ENCODE measurements at regions not wholly inside any gene's neighbourhood (a gene's known extent, or its start where the extent isn't known, plus 50 kb on each side); places are given as distances from the start of the nearest gene placed in this dataset.

DNA sequence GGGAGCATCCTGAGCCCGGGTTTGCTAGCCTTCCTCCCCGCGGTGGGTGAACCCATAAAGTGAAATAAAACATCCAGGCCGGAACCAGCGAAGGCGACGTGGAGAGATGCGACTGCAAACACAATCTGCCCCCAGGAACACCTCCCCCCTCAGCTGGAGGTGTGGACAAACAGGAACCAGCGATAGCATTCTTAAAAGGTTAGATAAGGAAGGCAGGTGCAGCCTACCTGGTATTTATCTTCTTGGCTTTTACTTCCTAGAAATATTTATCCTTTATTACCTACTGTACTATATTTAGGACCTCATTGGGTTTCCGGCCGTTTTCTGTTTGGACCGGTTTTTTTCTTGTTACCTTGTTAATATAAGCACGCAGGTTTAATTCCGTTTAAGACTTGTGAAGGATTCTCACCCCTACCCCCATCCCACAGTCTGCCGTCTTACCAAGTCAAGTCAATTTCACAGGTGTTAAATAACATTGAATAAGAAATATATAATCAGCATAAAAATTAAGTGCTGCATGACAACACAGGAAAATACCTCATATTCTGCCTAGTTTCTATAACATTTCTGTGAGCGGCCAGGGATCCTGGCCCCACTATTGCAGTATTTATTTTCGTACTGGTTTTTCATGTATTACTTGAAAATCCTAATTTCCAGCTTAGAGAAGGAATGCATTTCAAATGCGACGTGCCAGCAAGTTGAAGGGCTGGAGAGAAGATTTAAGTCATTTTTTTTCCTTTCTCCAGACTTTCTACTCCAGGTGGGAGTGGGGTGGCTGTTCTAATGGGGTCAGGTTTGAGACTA is 224.0 kb upstream of the ID2 start:
- DNase-seq (ENCODE audit: low spot score): peak; percentile 32

DNA sequence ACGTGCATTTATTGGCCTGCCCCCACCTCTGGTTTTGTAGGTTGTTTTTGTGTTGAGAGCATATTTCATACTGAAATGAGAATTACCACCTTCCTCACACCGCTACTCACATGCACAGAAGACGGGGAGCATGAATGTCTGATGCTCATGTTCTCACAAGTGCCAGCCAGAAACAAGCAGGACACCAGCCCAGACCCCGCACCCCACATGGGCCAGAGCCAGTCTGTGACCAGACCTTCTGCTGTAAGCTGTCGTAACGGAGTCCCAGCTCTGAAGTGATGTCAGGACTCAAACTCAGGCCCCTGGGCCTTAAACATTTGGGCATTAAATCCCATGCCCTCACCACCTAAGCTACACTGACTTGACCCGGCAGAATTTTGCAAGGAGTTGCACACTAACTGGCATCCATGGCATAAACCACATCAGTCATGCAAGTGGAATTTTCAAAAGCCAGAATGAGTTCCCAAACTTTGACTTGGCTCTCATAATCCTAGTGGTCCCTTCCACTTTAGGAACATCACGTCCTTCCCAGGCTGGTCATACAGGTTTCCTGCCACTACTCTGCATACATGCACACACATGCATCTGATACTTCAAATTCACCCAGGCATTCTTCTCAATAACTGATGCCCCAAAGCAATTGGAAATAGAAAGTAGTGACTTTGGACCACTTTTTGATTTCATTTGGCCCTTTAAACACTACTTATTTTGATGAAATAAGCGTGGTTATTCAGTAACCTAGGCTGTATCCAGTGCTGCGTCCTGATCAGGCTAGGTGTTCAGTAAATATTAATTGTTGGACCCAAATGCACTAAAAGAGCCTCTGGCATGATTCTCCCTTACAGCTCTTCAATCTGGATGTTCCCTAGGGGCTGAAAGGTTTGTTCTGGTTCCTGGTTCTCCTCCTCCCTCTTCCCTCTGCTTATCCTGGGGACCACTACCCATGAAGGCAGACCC is 223.1 kb upstream of the ID2 start:
- DNase-seq (ENCODE audit: low spot score): no peak

GRCh38 chr2:8459474-8459873 is 222.4 kb upstream of the ID2 start:
- DNase-seq (ENCODE audit: low spot score): no peak

DNA sequence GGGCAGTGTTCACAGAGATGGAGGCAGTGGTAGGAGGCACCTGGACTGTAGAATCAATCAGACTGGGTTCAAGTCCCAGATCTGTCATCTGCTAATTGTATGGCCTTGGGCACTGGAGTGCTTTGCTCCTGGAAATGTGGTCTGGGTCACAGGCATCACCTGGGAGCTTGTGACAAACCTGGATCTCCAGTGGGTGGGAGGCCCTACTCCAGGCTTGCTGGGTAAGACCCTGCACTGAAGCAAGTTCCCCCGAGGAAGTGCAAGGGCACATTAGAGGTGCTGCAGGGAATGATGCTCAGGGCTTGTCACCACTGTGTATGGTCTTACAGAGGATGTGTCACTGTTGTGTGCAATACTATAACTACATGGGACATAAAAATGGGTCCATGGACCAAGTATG is 220.5 kb upstream of the ID2 start:
- DNase-seq (ENCODE audit: low spot score): no peak

- no peak for DNase-seq (ENCODE audit: low spot score)
Measured at GRCh38 chr2:8462280-8462679, 219.6 kb upstream of the ID2 start.

- no peak for DNase-seq (ENCODE audit: low spot score)
Measured at GRCh38 chr2:8462899-8463648, 218.8 kb upstream of the ID2 start.

GRCh38 chr2:8465560-8465959 is 216.3 kb upstream of the ID2 start:
- no peak for DNase-seq (ENCODE audit: low spot score)

GRCh38 chr2:8469709-8470493 is 212.0 kb upstream of the ID2 start:
- DNase-seq (ENCODE audit: low spot score): no peak

DNA sequence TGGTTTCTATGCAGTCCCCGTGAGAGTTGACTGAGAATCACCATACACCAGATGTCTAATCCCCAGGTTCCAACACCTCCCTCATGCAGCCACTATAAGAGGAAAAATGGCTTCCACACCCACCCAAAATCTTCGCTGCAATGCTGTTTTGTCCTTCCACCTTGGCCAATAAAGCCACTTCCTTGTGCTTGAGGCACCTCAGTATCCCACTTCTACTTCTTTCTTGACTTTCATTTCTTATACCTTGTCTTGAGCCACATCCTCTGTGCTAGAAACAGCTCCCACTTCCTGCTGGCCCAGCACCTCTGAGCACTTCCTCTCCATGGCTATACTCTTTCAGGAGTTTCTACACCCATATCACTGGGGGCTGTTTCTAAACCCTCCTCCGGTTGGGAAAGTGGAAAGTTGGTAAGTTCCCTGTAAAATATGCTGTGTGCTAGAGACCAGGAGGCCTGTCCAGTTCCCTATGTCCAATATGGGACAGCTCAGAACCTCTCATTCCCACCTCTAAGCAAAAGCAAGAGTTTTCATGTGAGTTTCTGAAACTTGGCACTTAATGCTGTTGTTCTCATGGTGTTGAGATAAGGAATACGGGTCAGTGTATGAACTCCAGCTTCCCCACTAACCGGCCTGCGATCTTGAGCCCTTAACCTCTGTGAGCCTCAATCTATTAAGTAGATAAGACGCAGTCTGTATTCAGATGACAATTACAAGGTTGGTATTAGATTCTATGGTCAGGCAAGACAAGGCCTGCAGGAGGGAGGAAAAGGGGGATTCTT is 209.1 kb upstream of the ID2 start:
- no peak for DNase-seq (ENCODE audit: low spot score)

GRCh38 chr2:8475349-8476031 is 206.4 kb upstream of the ID2 start:
- DNase-seq (ENCODE audit: low spot score): no peak

GRCh38 chr2:8477552-8478470 is 204.0 kb upstream of the ID2 start:
- no peak for DNase-seq (ENCODE audit: low spot score)

DNA sequence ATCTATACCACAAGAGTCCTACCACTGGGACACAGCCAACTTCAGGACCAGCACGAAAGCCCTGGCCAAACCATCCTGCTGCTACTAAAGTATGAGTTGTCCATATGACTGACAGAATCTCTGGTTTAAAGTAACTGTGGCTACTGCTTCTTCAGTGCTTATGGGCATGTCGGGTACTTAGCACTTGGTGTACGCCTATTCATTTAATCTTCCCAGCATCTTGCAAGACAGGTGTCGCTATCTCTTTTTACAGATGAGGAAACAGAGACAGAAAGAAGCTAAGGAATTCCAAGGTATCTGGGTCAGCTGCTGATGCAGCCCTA is 203.4 kb upstream of the ID2 start:
- no peak for DNase-seq (ENCODE audit: low spot score)

DNA sequence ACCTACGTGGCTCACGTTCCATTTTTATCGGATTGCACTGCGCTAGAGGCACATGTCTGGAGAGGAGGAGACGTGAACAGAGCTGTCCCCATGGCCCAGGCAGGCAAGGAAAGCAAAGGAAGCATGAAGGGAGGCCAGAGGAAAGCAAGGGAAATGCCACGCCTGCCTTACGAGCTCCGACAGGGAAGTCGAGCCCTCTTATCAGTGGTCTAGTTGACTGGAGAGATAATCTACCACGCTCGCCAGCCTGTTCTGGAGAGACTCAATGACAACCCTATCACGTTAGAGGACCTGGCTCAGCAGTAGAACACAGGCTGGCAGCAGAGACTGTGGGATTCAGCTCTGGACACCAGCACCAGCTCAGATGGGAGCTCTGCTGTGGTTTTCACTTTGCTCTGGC is 202.6 kb upstream of the ID2 start:
- DNase-seq (ENCODE audit: low spot score): peak; percentile 92

DNA sequence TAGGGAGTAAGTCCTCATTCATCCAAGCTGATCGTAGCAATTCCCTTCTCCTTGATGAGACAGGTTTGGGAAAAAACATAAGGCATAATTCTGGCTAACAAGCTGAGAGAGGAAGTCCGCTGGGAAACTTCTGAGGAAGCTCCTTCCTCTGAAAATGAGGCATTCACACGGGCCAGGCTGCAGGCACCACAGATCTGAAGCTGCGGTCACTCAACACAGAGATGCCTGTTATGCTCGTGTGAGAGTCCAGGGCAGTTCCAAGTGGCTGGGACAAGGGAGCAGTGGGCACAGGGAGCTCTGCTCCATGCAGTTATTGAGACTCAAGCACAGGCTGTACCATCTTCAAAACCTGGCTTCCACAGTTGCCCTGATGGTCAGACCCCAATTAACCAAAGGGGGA is 200.9 kb upstream of the ID2 start:
- no peak for DNase-seq (ENCODE audit: low spot score)

DNA sequence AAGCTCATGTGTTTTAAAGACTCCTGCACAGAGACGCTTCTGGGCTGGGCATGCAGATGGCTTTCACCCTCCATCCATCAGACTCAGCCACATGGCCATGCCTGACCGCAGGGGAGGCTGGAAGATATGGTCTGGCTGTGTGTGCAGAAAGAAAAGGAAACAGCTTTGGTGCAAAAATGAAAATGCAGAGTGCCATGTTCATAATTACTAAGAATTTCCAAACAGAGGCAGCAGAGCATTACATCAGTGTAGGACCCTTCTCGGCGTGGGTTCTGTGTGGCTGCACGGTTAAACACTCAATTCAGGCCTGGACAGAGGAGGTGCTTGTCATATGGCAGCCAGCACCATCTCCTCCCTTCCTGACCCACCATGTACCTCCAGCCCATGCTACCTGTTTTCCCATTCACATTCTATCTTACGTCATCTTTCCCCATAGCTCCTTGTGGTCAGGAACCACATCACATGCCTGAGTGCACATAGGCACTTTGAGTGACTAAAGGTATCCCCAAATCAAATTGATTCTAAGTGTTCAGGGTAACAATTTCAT is 200.3 kb upstream of the ID2 start:
- no peak for DNase-seq (ENCODE audit: low spot score)

DNA sequence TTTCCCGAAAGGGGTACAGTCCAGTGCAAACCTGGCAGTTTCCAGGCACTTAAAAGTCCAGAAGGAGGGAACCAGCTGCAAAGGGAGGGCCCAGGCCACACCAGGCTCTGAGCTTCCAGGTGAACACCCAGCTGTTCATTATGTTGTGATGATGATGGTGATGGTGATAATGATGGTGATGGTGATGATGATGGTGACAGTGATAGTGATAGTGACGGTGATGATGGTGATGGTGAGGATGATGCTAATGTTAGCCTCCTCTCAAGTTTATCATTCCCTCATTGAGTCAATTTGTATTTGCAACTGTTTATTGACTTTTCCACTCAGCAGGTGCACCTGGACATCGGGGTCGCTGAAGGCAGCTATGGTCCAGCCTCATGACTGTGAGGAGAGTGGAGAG is 199.4 kb upstream of the ID2 start:
- no peak for DNase-seq (ENCODE audit: low spot score)

DNA sequence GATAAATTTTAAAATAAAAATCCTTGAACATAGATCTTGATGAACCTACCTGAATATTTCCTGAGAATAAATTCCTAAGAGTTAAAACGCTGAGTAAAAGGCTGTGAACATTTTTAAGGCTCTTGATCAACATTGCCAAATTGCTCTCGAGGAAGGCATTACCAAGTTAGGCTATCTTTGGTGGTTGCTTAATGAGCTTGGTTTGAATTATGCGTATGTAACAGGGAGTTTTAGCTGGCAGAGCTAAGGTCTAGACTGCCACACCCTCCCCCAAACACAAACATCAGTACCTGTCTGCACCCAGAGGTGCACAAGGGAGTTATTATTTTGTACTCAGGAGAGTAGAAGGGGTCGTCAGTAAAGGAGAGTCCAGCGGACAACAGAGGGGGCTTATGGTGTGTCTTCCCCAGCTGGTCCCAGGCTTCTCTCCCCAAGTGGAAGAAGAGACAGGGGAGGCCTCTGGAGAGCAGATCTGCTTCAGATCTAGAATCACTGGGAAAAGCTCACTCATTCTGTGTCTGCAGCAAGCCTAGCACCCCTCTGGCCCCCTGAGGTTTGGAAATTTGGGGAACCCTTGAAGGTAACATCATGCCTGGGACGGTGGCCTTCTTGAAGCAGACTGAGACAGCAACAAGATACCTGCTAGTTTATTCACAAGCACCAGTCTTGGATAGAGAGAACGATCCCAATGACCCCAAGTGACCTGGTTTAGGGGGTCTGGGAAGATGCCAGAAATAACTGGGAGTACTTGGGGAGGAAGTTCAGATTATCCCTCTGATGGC is 197.2 kb upstream of the ID2 start:
- no peak for DNase-seq (ENCODE audit: low spot score)

- no peak for DNase-seq (ENCODE audit: low spot score)
Measured at GRCh38 chr2:8485736-8486135, 196.1 kb upstream of the ID2 start.
